ENCODE measurements at regions not wholly inside any gene's neighbourhood (a gene's known extent, or its start where the extent isn't known, plus 50 kb on each side); places are given as distances from the start of the nearest gene placed in this dataset.
A peak's percentile ranks its signal among the peaks of the same experiment; 100 is the strongest.

DNA sequence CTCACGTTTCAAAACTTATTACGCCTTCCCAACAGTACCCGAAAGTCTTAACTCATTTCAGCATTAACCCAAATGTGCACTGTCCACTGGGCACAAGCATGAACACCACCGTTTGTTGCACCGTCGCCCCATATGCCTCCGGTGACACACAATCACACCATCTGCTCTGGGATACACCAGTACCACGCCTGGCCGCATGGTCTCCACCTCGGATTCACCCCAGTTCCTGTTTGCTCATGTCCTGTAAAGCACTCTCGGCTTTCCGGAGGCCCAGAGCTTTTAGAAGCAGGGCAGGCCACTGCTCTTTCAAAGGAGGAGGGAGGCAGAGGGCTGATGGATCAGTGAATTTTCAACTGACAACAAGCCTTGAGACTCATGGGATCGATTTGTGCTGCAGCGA, 1570.0 kb upstream of the DEFB115 start:
- FAIRE-seq: no peak
- H3K36me3 ChIP-seq (ENCODE audit: control insufficient read depth in 3 of 3, insufficient read depth in 2 of 3, low read depth in 1 of 3, low read length in 3 of 3): no peaks in the 10 kb centered on the region
- peaks cover 0 to 12% of the 10 kb centered on the region in 2 donors for H3K9me3 ChIP-seq (ENCODE audit: control insufficient read depth in 2 of 2, insufficient read depth in 1 of 2, low read depth in 1 of 2, low read length in 1 of 2)
- no peak overlapping the region for H3K27ac ChIP-seq (ENCODE audit: low read depth in 1 of 3, low read length in 2 of 3)
- H3K4me1 ChIP-seq (ENCODE audit: control insufficient read depth in 3 of 3, insufficient read depth in 2 of 3, low read depth in 1 of 3, low read length in 2 of 3): no peaks in the 10 kb centered on the region
- WGBS, 3 donors: 82 to 84% (median 83%) methylated on average over 14 of the region's 14 CpGs
- no peak overlapping the region for H3K4me3 ChIP-seq (ENCODE audit: low read depth in 1 of 3, low read length in 3 of 3)
- no peaks in the 10 kb centered on the region for H3K27me3 ChIP-seq (ENCODE audit: control insufficient read depth in 3 of 3, insufficient read depth in 3 of 3, low read length in 3 of 3)
- no peak for DNase-seq

DNA sequence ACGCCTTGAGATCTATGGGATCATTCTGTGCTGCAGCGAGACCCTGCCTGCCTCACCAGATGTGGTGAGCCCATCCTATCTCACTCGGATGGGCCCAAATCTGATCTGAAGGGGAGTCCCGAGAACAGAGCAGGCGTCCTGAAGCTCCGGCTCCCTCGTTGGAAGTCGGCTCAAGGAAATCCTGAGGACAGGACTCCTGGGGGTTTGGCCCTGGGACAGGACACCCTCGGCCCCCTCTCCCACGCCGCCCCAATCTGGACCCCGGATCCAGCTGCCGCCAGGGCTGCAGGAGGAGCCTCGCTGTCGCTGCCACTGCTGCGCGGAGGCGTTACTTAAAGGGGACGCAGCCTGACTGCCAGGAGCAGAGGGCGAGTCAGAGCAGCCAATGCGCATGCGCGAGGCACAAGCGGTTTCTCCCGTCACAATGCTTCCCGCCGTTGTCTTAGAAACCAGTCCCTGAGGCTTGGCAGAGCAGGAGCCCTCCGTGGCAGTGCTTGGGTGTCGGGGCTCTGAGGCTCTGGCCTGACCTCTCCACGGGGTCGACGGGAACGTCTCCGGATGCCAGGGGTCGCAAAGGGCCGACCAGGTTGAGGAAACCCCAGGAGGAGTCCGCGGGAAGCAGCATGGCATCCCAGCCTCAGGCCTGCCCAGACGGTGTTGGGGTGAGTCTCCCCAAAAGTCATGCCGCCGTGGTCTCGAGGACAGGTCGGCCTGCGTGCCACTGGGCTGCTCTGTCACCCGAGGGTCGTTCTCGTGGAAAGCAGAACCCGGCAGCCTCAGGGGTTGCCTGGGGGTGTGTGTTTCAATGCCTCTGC, 1567.8 kb upstream of the DEFB115 start:
- Histone ChIP-seq H3K4me3 (ENCODE audit: low read depth in 1 of 3, low read length in 3 of 3) (no peak overlapping the region), H3K9me3 (ENCODE audit: control insufficient read depth in 2 of 2, insufficient read depth in 1 of 2, low read depth in 1 of 2, low read length in 1 of 2) (peaks cover 0 to 12% of the 10 kb centered on the region in 2 donors), H3K4me1 (ENCODE audit: control insufficient read depth in 3 of 3, insufficient read depth in 2 of 3, low read depth in 1 of 3, low read length in 2 of 3) (no peaks in the 10 kb centered on the region), H3K27me3 (ENCODE audit: control insufficient read depth in 3 of 3, insufficient read depth in 3 of 3, low read length in 3 of 3) (no peaks in the 10 kb centered on the region), H3K36me3 (ENCODE audit: control insufficient read depth in 3 of 3, insufficient read depth in 2 of 3, low read depth in 1 of 3, low read length in 3 of 3) (no peaks in the 10 kb centered on the region), H3K27ac (ENCODE audit: low read depth in 1 of 3, low read length in 2 of 3) (no peak overlapping the region)
- FAIRE-seq (no peak), DNase-seq (peak; percentile 56 to 60)
- WGBS, 3 donors: 57 to 72% (median 58%) methylated on average over 47 to 48 of the region's 48 CpGs

- Histone ChIP-seq H3K4me3 (ENCODE audit: low read depth in 1 of 3, low read length in 3 of 3) (no peak overlapping the region), H3K4me1 (ENCODE audit: control insufficient read depth in 3 of 3, insufficient read depth in 2 of 3, low read depth in 1 of 3, low read length in 2 of 3) (no peaks in the 10 kb centered on the region), H3K27me3 (ENCODE audit: control insufficient read depth in 3 of 3, insufficient read depth in 3 of 3, low read length in 3 of 3) (no peaks in the 10 kb centered on the region), H3K9me3 (ENCODE audit: control insufficient read depth in 2 of 2, insufficient read depth in 1 of 2, low read depth in 1 of 2, low read length in 1 of 2) (peaks cover 0 to 12% of the 10 kb centered on the region in 2 donors), H3K36me3 (ENCODE audit: control insufficient read depth in 3 of 3, insufficient read depth in 2 of 3, low read depth in 1 of 3, low read length in 3 of 3) (no peaks in the 10 kb centered on the region), H3K27ac (ENCODE audit: low read depth in 1 of 3, low read length in 2 of 3) (no peak overlapping the region)
- DNase-seq (no peak), FAIRE-seq (no peak)
- WGBS, 3 donors: 91 to 93% (median 92%) methylated on average over 17 to 19 of the region's 19 CpGs
Measured at GRCh38 chr20:29690274-29690673, 1567.2 kb upstream of the DEFB115 start.

- Histone ChIP-seq H3K27me3 (ENCODE audit: control insufficient read depth in 3 of 3, insufficient read depth in 3 of 3, low read length in 3 of 3) (peaks cover 0 to 4% (median 0%) of the 10 kb centered on the region in 3 donors), H3K4me3 (ENCODE audit: low read depth in 1 of 3, low read length in 3 of 3) (no peak overlapping the region), H3K4me1 (ENCODE audit: control insufficient read depth in 3 of 3, insufficient read depth in 2 of 3, low read depth in 1 of 3, low read length in 2 of 3) (no peaks in the 10 kb centered on the region), H3K9me3 (ENCODE audit: control insufficient read depth in 2 of 2, insufficient read depth in 1 of 2, low read depth in 1 of 2, low read length in 1 of 2) (peaks cover 7 to 16% of the 10 kb centered on the region in 2 donors), H3K36me3 (ENCODE audit: control insufficient read depth in 3 of 3, insufficient read depth in 2 of 3, low read depth in 1 of 3, low read length in 3 of 3) (no peaks in the 10 kb centered on the region), H3K27ac (ENCODE audit: low read depth in 1 of 3, low read length in 2 of 3) (no peak overlapping the region)
- WGBS, 3 donors: 37 to 78% (median 61%) methylated on average over 27 to 35 of the region's 35 CpGs
- FAIRE-seq (no peak), DNase-seq (no peak)
Measured at GRCh38 chr20:29740601-29740950, 1516.9 kb upstream of the DEFB115 start.

- FAIRE-seq: no peak
- Histone ChIP-seq H3K9me3 (ENCODE audit: control insufficient read depth in 2 of 2, insufficient read depth in 1 of 2, low read depth in 1 of 2, low read length in 1 of 2) (peaks cover 7 to 17% of the 10 kb centered on the region in 2 donors), H3K4me1 (ENCODE audit: control insufficient read depth in 3 of 3, insufficient read depth in 2 of 3, low read depth in 1 of 3, low read length in 2 of 3) (no peaks in the 10 kb centered on the region), H3K27me3 (ENCODE audit: control insufficient read depth in 3 of 3, insufficient read depth in 3 of 3, low read length in 3 of 3) (peaks cover 0 to 4% (median 0%) of the 10 kb centered on the region in 3 donors), H3K4me3 (ENCODE audit: low read depth in 1 of 3, low read length in 3 of 3) (no peak overlapping the region), H3K27ac (ENCODE audit: low read depth in 1 of 3, low read length in 2 of 3) (no peak overlapping the region), H3K36me3 (ENCODE audit: control insufficient read depth in 3 of 3, insufficient read depth in 2 of 3, low read depth in 1 of 3, low read length in 3 of 3) (no peaks in the 10 kb centered on the region)
- DNase-seq: no peak
- WGBS, 3 donors: 41 to 77% (median 57%) methylated on average over 38 to 51 of the region's 51 CpGs
Measured at GRCh38 chr20:29740951-29741593, 1516.4 kb upstream of the DEFB115 start.

- H3K27ac ChIP-seq (ENCODE audit: low read depth in 1 of 3, low read length in 2 of 3): no peak overlapping the region
- no peak overlapping the region for H3K4me3 ChIP-seq (ENCODE audit: low read depth in 1 of 3, low read length in 3 of 3)
- no peaks in the 10 kb centered on the region for H3K36me3 ChIP-seq (ENCODE audit: control insufficient read depth in 3 of 3, insufficient read depth in 2 of 3, low read depth in 1 of 3, low read length in 3 of 3)
- DNase-seq: no peak
- H3K27me3 ChIP-seq (ENCODE audit: control insufficient read depth in 3 of 3, insufficient read depth in 3 of 3, low read length in 3 of 3): peaks cover 0 to 4% (median 0%) of the 10 kb centered on the region in 3 donors
- no peak for FAIRE-seq
- no peaks in the 10 kb centered on the region for H3K4me1 ChIP-seq (ENCODE audit: control insufficient read depth in 3 of 3, insufficient read depth in 2 of 3, low read depth in 1 of 3, low read length in 2 of 3)
- H3K9me3 ChIP-seq (ENCODE audit: control insufficient read depth in 2 of 2, insufficient read depth in 1 of 2, low read depth in 1 of 2, low read length in 1 of 2): peaks cover 7 to 17% of the 10 kb centered on the region in 2 donors
- WGBS, 3 donors: 36 to 58% (median 51%) methylated on average over 13 of the region's 13 CpGs
Measured at GRCh38 chr20:29741594-29741893, 1515.9 kb upstream of the DEFB115 start.

- FAIRE-seq: no peak
- peaks cover 7 to 17% of the 10 kb centered on the region in 2 donors for H3K9me3 ChIP-seq (ENCODE audit: control insufficient read depth in 2 of 2, insufficient read depth in 1 of 2, low read depth in 1 of 2, low read length in 1 of 2)
Measured at GRCh38 chr20:29741894-29742698, 1515.4 kb upstream of the DEFB115 start.

DNA sequence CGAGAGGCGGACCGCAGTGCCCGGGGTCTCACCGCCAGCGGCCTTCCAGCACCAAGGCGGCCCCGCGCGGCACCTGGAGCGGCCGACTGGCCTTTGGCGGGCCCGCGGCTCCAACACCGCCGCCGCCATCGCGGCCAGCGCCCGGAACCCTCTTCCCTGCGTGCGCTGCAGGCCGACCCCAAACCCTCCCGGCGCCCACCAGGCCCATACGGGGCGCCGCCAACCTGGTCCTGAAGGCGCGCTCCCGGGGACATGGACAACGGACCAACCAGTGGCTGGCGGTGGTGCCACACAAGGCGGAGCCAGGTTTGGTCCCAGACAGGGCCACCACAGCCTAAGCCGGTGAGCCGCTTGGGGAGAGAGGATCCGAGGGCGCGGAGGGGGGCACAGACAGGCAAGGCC, 1514.8 kb upstream of the DEFB115 start:
- Histone ChIP-seq H3K27me3 (ENCODE audit: control insufficient read depth in 3 of 3, insufficient read depth in 3 of 3, low read length in 3 of 3) (peaks cover 0 to 4% (median 0%) of the 10 kb centered on the region in 3 donors), H3K27ac (ENCODE audit: low read depth in 1 of 3, low read length in 2 of 3) (no peak overlapping the region), H3K4me3 (ENCODE audit: low read depth in 1 of 3, low read length in 3 of 3) (no peak overlapping the region), H3K4me1 (ENCODE audit: control insufficient read depth in 3 of 3, insufficient read depth in 2 of 3, low read depth in 1 of 3, low read length in 2 of 3) (no peaks in the 10 kb centered on the region), H3K9me3 (ENCODE audit: control insufficient read depth in 2 of 2, insufficient read depth in 1 of 2, low read depth in 1 of 2, low read length in 1 of 2) (peaks cover 7 to 17% of the 10 kb centered on the region in 2 donors), H3K36me3 (ENCODE audit: control insufficient read depth in 3 of 3, insufficient read depth in 2 of 3, low read depth in 1 of 3, low read length in 3 of 3) (no peaks in the 10 kb centered on the region)
- FAIRE-seq (no peak), DNase-seq (no peak)
- 40 to 70% (median 59%) methylated on average over 40 to 41 of the region's 41 CpGs for WGBS, 3 donors

More at GRCh38 chr20:29741894-29742698, 1515.4 kb upstream of the DEFB115 start:
- Histone ChIP-seq H3K27ac (ENCODE audit: low read depth in 1 of 3, low read length in 2 of 3) (no peak overlapping the region), H3K4me3 (ENCODE audit: low read depth in 1 of 3, low read length in 3 of 3) (no peak overlapping the region), H3K36me3 (ENCODE audit: control insufficient read depth in 3 of 3, insufficient read depth in 2 of 3, low read depth in 1 of 3, low read length in 3 of 3) (no peaks in the 10 kb centered on the region), H3K4me1 (ENCODE audit: control insufficient read depth in 3 of 3, insufficient read depth in 2 of 3, low read depth in 1 of 3, low read length in 2 of 3) (no peaks in the 10 kb centered on the region), H3K27me3 (ENCODE audit: control insufficient read depth in 3 of 3, insufficient read depth in 3 of 3, low read length in 3 of 3) (peaks cover 0 to 4% (median 0%) of the 10 kb centered on the region in 3 donors)
- DNase-seq: no peak
- 46 to 77% (median 62%) methylated on average over 62 to 88 of the region's 88 CpGs for WGBS, 3 donors
